ENCODE measurements at regions not wholly inside any gene's neighbourhood (a gene's known extent, or its start where the extent isn't known, plus 50 kb on each side); places are given as distances from the start of the nearest gene placed in this dataset.

DNA sequence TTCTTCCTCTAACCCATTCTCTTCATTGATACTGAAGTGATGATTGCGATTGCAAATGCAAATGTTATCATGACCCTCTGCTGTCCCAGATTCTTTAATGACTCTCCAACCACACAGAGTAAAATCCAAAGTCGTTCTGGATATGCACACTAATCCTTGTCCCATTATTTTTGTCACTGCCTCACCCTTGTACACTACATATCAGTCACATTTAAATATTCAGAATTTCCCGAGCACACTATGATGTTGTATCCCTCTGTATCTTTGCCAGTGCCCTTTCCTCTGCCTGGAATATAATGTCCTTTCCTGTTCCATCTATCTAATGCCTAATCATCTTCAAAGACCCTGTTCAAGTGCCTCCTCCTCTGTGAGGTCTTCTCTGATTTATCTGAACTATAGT, 55.4 kb upstream of the MMP13 start:
- no peak for DNase-seq

GRCh38 chr11:103007521-103007920, 52.0 kb upstream of the MMP13 start:
- peak; percentile 62 for DNase-seq

Measured in EL (cell line).